ENCODE measurements at regions not wholly inside any gene's neighbourhood (a gene's known extent, or its start where the extent isn't known, plus 50 kb on each side); places are given as distances from the start of the nearest gene placed in this dataset.
"Not testable (repeated sequence)": the region's sequence is repeated elsewhere in the genome, so short reads cannot be mapped to it uniquely, and the experiment has no call there.

DNA sequence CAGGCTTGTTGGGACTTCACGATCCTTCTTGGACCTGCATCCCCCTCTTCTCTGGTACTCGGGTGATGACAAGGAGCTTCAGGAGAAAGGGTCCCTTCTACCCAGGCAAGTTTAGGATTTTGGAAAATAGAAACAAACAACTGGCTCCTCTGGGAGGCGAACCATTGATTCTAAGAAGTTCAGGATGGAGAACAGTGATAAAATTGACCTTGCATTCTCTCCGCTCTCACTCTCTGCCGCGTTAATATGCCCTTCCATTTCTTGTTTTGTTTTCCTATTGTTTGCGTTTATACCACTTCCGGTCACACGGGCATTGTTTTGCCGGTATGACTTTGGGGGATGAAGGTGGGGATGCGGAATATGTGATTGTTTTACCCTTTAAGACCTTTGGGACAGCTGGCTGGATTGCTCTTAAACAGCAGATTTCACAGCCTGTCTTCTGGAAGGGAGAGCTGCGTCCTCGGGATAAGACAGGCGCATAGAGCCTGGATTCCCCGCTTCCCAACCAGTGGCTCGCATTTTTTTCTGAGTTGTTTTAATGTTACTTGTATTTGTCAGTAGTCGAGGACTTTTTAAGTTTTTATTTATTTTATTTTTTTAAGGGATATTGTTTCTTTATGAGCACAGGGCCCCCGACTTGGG lies 144.3 kb upstream of the ZNF184 start:
- no peak for DNase-seq

GRCh38 chr6:27616328-27617045 lies 143.6 kb upstream of the ZNF184 start:
- no peak for DNase-seq

DNA sequence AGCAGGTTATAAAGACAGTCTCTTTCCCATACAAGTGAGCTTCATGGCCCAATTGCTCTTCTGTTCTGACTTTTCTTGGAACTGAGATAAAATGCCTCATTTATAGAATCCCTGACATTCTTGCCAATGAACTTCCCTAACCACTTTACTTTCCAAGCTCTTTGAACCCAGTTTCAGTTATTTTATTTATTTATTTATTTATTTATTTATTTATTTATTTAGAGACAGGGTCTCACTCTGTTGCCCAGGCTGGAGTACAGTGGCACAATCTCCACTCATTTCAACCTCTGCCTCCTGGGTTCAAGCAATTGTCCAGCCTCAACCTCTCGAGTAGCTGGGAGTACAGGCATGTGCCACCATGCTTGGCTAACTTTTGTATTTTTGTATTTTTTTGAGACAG lies 138.5 kb upstream of the ZNF184 start:
- DNase-seq = no peak

GRCh38 chr6:27608916-27609883 lies 136.3 kb upstream of the ZNF184 start:
- DNase-seq = no peak

DNA sequence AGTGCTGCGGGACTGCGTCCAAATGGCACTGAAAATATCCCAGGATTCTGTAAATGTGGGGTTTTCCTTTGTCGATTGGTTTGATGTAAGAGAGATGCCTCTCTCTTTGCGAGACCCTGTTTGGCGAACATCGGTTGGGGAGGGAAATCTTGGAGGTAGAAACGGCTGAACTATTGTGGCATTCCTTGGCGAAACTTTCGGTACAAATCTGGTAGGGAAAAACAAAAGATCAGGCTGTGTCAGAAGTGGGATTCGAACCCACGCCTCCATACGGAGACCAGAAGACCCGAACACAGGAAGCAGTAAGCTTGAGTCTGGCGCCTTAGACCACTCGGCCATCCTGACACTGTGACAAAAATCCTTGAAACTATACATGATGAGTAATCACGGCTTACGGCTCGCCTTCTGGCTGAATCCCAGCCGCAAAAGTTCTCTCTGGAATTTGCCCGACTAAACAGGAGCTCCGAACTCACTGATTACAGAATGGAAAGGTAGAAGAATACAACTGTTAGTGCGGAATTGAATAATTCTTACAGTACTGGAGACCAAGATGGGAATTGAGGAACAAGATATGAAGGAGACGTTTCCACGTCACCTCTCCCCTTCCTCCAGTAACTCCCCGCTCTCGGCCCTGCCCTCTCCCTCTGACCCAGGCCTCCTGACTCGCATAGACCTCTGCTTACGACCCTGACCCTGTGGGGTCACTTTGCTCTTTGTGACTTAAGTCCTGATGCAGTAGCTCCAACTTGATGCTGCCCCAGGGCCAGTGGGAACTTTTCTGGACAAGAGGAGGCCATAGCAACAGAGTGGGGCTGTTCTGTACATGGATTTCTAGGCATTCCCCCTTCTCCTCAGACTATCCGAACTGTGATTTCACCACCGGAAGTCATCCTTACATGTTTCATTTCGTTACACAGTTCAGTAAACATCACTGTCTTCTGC lies 132.8 kb upstream of the ZNF184 start:
- DNase-seq = no peak

DNA sequence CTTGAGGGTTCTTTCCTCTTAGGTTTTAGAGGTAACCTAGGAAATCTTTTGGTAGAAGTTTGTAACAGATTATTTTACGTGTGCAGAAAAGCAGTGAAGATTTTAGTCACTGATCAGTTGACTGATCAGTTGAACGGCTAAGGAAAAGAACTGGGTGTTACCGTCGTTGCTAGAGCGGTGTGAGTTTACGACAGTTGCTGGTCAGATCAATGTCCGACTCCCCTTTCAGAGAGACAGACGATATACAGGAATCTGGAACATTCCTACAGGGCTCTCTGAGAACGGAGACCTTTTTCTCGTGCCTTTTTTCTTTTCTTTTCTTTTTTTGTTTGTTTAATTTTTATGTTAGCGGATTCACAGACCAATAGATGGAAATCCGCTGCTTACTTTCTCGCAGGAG lies 132.1 kb upstream of the ZNF184 start:
- no peak for DNase-seq

DNA sequence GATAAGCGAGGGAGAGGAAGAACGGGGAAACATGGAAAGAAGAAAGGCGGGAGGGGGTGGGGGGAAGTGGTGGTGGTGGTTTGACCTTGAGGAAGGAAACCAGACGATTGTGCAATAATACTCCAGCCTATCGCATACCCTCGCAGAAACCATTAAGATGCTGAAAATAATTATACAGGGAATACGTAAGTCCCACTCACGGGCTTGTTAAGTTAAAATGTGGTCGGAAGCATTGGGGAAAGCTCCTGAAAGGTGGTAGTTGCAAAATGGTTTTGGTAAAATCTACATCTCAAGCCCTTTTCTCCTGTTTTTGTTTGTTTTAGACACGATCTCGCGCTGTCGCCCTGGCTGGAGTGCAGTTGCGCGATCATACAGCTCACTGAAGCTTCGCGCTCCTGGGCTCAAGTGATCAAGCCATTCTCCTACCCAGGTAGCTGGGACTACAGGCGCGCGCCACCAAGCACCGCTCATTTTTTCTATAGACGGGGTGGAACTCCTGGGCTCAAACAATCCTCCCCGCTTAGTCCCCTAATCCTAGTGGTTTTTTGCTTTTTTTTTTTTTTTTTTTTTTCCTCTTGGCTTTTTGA lies 128.9 kb upstream of the ZNF184 start:
- no peak for DNase-seq

- DNase-seq = no peak
Measured at GRCh38 chr6:27599859-27600532, 127.1 kb upstream of the ZNF184 start.

DNA sequence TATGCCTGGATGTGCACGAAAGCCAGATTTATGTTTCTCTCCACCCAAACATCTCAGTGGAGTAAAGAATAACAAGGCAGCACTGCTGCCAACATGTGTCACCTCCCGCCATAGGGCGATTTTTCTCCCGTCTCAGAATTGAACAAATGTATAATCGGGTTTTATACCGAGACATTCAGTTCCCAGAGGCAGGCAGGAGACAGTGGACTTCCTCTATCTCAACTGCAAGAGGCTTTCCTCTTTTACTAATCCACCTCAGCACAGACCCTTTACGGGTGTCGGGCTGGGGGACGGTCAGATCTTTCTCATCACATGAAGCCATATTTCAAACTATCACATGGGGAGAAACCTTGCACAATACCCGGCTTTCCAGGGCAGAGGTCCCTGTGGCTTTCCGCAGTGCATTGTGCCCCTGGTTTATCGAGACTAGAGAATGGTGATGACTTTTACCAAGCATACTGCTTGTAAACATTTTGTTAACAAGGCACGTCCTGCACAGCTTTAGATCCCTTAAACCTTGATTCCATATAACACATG lies 124.2 kb upstream of the ZNF184 start:
- DNase-seq = not testable (repeated sequence)

- no peak for DNase-seq
Measured at GRCh38 chr6:27593861-27594260, 121.0 kb upstream of the ZNF184 start.

DNA sequence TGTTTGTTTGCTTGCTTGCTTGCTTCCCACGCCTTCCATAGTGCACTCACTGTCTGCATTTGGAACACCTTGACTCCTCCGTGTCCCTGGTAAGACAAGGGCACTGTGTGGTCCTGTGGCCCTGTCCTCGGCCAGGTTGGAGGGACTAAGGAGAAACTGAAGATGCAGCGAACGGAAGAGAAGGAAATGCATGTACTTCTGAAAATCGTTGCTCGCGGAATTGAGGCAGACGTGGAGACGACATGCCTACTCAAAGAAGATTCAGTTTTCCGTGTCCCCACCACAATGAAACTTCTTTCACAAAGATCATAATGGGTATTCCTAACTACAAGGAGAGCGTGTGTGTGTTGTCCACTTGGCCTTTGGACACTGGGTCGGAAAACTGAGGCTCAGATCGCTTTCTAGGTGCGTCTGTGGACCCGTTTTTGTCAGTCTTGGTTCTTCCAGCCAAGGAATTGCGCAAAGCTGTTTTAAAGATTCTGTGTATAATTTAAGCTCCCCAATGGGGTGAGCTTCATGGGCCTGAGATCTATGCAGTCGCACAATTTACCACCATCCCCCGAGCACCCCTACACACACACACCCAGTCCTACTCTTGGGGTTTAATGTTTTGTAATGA lies 120.4 kb upstream of the ZNF184 start:
- DNase-seq = no peak

DNA sequence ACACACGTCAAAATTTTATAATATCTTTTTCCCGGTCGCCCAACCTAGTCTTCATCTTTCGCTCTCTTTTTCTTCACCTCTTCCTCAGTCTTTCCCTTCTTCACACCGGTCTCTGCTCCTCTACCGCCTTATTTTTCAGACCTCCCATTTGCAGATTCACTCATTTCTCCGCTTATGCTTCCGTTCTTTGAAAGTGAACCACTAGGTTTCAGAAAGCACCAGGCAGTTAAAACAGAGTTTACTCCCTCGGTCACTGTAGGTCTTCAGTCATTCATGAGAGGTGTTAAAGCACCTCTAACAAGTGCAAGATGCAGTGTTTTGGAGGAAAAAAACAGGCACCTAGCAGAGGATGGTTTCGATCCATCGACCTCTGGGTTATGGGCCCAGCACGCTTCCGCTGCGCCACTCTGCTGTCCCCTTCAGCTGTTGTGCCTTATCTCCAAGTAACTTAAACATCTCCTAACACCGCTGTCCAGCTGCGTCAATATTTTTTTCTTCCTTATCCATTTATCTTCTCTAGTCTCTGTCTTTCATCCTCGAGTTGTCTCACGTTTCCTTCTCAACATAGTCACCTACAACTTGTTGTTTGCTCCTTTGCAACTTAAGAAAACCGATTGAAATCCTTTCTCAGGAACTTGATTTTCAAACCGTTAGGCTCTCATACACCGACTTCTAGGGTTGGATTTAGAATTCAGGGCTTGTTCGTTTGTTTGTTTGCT lies 119.7 kb upstream of the ZNF184 start:
- DNase-seq = peak; percentile 32

DNA sequence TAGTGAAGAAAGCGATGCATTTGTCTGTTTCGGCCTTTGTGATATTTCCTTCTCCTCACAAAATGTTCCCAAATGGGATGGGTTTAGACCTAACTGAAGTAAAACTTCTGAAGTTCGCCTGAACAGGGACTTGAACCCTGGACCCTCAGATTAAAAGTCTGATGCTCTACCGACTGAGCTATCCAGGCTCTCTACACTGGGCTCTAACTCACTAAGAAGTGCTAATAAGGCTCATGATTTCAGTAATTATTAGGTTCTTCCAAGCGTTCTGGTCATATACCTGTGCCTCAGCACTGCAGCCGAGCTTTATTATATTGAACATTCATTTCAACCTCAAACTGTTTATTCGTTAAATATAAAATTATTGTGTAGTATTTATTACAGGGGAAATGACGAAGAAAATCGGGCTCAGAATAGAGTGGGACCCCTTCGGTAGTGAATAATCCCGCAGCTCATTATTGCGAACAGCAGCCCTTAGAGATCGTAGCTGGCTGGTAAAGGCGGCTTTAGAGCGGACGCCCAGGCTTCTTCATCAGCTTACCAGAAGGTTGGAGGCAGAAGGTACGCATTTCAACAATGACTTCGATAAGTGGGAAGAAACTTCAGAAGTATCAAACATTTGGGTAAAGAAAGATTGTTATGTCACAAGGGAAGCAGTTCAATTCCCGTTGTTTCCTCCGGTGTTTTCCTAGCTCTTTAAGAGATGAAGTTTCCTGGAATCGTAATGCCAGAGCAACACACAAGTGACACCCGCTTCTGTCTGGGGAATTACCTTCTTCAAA lies 119.0 kb upstream of the ZNF184 start:
- DNase-seq = peak; percentile 25

- DNase-seq = not testable (repeated sequence)
Measured at GRCh38 chr6:27585316-27585715, 112.4 kb upstream of the ZNF184 start.

DNA sequence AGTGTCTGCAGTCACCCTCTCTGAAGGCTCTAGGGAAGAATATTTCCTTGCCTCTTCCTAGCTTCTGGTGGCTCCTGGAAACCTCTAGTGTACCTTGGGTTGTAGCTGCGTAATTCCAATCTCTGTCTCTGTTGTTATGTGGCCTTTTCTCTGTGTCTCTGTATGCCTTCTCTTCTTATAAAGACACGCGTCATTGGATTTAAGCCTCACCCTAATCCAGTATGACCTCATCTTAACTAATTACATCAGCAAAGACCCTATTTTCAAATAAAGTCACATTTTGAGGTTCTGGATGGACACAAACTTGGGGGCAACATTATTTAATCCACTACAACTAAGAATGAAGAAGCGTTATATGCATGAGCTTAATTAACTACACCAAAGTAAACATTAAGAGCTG lies 111.4 kb upstream of the ZNF184 start:
- no peak for DNase-seq

- DNase-seq = no peak
Measured at GRCh38 chr6:27582928-27583725, 110.2 kb upstream of the ZNF184 start.

DNA sequence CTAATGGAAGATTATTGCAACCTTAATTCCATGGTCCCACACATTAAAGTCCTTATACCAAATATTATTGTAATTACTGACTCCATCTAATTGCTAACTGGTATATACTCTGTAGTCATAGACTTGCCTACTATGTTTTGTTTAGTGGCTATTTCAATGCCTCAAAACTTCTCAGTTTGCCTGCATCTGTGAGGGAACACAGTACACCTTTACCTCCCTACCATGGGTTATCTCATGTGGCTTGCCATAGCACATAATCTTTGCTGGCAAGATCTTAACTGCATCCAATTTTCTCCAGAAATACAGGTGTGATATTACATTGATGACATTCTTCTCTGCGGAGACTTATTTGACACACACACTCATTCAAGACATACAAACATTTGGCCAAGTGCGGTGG lies 107.1 kb upstream of the ZNF184 start:
- DNase-seq = no peak

DNA sequence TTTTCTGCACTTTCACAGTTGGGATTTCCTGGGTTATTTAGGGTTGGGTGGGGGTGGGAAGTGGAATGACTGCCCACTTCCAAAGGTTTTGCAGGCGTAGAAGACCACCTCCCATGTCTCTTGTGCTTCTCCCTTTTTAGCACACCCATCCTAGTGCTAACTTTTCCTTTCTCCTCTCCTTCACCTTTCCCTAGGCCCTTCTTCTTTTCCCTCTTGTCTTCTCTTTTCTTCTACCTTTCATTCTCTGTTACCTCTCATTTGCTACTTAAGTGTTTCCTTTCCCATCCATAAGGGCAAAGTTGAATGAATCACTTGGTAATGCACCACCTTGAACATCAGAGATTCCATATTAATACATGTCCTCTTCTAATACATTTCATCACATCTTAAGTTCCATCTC lies 105.0 kb upstream of the ZNF184 start:
- DNase-seq = no peak
